ENCODE measurements at regions not wholly inside any gene's neighbourhood (a gene's known extent, or its start where the extent isn't known, plus 50 kb on each side); places are given as distances from the start of the nearest gene placed in this dataset.
A peak's percentile ranks its signal among the peaks of the same experiment; 100 is the strongest.

DNA sequence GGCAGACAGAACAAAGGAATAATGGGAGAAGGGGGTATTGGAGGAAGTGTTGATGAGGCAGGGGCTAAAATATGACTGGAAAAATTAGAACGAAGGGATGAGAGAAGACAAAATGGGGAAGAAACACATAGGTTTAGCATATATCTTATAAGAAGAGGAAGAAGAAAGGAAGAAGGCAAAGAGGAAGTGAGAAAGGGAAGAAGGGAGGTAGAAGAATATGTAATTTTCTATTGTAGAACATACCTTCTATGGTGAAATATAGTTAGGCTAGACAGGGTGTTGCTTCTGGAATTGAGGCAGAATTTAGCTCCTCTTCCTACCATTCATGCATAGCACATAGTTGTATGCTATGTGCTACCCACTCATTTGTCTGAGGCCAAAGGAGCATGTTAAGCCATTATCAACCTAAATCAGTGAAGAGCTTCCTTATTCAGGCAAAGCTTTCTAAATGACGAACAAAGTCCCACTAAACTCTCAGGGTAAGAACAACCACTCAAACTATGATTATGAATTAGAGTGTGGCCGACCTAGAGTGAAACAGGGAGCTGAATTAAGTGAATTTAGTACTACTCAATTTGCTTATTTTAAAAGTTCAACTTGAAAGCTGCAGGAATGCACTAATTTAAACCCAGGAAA, 180.9 kb upstream of the GALNT5 start:
- no peak for DNase-seq

DNA sequence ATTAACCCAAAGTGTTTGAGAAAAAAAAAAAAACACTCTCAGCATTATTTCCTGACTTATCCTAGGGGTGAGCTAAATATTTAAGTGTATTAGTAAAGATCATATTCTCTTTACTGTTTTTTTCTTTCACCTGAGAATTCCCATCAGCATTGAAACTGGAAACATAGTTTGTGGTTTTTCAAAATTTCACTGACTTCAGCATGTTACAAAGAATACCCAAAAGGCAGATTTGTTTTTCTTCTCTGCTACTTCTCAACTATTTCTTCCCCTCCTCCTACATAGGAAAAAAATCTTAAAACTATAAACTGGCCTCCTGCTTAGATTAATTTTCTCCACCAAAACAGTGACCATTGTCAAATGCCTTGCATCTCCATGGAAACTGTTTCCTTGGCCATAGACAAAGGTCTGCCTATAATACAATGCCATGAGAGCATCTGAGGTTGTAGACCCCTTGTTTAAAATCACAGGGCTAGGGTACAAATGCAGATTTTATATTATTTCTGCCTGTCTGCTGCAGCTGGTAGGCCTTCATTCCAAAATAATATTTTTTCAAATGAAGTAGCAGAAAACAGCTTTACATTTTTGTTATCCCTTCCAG, 179.7 kb upstream of the GALNT5 start:
- DNase-seq = no peak

DNA sequence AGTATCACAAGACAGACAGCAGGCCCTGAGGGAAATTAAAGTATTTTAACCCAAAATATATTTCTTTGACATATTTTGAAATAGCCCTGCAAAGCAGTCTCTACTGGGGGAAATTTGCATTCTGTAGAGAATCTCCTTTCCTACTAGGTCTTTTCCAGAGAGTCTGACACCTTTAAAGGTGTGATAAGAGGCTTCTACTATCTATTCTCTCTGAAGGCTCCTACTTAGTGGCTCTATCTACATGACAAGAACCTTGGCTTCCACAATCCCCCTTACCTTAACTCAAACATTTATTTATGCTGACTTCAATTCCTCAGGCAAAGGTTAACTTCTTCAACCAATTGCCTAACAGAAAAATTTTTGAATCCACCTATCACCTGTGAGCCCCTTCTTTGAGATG, 174.6 kb upstream of the GALNT5 start:
- no peak for DNase-seq

DNA sequence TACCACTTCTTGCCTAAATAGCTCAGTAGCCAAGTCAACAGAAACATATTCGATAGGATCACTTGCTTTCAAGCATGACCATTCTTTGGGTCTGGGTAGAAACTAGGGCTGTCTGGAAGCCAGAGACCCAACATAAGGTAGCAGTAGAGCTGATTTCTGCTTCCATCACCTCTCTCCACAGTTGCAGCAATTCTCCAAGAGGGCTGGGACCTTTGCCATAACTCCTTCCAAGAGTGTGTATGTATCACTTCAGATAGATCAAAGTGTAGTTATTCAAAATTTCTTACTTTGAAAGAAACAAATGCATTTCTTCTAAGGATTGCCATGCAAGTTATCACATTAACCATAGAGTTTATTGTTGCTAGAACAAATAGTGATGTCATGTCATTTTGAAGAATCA, 172.0 kb upstream of the GALNT5 start:
- no peak for DNase-seq

DNA sequence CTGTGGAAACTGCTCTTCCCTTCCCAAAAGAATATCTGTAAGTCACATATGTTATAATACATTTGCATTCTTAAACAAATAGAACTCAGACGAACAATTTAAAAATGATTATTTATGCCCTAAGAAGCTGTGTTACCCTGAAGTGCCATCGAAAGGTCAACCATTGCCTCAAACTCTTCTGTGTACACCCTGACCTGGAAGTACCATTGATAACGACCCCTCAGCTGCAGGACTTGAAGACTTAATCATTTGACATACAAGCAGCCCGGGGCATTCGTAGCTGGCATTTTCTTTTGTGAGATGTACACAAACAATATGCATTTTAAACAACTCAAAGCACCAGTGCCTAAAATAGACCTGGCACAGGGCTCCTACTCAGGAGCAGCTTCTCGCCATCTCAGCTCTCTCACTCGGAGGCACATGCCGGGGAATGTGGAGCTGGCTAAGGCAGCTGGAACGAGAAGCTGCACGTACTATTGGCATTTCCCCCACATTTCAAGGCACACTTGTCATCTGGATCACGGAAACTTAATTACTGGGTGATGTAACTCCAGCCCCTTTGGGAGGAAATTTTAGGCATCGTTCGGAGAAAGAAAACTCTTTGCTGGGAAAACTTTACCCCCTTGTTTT, 170.0 kb upstream of the GALNT5 start:
- DNase-seq = no peak

DNA sequence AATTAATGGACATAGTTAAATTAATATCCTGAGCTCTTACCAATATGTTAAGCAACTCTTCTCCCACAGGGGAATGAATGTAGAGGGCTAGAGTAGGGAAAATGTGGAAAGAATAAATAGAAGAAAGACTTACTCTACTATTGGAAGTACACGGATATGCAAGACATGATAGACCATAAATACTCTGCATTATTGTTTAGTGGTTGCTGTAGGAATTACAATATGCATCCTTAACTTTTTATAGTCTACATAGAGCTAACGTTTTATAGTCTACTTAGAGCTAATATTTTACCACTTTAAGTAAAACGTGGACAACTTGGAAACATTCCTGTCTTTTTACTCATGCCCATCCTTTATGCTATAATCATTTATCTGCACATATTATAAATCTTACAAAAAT, 163.8 kb upstream of the GALNT5 start:
- no peak for DNase-seq

DNA sequence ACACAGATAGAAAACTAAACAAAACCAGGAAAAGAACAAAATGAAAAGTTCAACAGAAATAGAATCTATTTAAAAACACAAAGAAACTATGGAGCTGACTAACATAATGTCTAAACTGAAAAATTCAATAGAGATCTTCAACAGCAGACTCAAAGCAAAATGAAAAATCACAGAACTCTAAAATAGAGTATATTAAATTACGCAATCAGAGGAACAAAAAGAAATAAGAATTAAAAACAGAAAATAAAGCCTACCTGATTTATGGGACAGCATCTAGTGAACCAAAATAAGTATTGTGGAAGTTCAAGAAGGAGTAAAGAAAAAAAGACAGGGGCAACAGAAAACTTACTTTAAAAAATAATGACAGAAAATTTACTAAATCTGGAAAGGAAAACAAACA, 152.1 kb upstream of the GALNT5 start:
- DNase-seq = no peak

DNA sequence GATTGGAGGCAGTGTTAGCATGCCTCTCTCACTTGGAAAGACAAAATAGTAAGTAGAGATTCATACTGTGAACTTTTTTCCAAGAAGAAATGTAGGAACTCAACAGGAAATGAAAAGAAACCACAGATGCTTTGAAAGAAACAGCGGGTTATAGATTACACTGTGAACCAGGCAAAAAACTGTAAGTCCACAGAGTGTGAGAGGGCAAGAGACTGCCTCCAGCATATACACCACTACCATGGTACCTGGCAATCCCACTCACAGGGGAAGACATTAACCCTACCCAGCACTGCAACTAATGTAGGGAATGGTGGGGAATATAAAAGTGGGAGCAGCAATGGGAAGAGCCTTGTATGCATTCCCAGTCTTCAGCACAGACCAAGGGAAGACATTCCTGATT, 150.6 kb upstream of the GALNT5 start:
- DNase-seq = no peak

DNA sequence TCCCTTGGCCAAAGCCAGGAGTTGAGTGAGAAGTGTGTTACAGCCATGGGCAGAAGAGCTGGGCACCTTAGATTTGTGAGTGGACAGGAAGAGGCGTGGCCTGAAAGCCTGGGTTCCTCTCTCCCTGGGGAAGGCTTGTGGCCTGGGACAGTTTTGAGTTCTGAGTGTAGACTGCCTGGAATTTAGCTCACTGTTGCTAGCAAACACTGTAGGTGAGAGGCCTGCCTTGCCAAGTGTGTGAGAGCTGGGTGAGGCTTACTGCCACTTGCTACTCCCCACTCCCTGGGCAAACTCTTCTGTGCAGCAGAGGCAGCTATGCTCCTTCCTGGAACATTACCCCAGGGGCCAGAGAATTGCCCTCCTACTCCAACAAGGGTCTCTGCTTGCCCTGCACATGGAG, 150.0 kb upstream of the GALNT5 start:
- DNase-seq = no peak

DNA sequence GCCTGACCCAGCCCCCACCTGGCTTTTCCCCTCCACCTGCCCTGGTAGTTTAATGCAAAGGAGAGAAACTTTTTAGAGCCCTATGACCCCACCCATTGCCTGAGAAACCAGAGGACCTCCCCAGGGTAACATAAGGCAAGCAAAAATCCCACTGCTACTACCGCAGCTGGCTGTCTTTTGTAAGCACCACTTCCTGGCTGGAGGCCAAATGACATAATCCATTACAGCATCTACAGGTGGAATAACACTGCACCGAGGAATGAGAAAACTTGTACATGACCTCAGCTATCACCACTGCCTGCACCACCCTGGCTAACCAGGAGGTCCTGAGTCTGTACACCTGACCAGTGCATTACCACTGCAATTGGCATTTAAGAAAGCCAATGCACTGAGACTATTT, 149.6 kb upstream of the GALNT5 start:
- peak; percentile 0 for DNase-seq

DNA sequence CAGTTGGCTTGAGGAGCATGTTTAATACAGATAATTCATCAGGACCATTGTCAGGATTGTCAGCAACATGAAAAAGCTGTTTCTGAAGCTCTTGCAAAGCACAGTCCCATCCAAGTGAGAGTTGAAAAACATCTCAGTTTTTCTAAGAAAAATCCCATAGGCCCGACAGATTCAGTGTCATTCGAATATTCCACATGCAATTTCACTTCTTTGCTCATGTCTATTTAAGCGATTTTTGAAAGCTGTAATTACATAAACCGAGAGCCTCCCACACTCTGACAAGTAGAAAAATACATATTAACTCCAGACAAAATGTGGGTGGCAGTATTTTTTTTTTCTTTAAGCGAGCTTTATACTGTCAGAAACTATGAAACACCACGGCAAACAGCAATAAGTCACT, 134.7 kb upstream of the GALNT5 start:
- no peak for DNase-seq

DNA sequence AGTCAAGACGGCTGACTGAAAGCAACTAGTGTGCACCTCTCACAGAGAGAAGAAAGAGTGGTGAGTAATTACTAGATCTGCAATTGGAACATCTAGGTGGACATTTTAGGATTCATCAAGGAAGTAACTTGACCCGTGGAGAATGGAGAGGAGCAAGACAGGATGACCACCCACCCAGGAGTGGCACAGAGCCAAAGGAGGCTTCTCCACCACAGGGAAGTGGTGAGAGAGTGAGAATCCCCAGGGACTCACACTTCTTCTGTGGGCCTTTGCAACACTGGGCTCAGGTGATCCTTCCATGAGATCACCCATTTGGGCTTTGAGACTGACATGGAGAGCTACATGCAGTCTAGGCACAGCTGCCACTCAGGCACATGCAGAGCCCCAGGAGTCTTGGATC, 132.8 kb upstream of the GALNT5 start:
- no peak for DNase-seq

DNA sequence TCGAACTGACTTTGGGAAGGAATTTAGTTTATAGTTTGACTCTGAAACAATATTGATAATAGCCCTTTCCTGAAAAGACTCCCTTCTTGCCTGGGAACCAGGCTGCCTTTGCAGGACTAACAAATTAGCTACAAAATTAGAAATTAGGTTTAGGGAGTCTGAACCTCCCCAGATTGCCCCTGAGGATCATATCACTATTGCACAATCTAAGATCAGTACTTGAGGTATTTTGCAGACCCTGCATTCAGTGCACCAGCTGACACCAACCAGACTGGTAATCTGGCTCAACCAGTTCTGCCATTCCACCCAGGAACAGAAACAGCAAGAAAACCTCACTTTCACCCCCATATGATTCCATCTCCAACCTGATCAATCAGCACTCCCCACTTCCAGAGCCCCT, 131.8 kb upstream of the GALNT5 start:
- DNase-seq = no peak

DNA sequence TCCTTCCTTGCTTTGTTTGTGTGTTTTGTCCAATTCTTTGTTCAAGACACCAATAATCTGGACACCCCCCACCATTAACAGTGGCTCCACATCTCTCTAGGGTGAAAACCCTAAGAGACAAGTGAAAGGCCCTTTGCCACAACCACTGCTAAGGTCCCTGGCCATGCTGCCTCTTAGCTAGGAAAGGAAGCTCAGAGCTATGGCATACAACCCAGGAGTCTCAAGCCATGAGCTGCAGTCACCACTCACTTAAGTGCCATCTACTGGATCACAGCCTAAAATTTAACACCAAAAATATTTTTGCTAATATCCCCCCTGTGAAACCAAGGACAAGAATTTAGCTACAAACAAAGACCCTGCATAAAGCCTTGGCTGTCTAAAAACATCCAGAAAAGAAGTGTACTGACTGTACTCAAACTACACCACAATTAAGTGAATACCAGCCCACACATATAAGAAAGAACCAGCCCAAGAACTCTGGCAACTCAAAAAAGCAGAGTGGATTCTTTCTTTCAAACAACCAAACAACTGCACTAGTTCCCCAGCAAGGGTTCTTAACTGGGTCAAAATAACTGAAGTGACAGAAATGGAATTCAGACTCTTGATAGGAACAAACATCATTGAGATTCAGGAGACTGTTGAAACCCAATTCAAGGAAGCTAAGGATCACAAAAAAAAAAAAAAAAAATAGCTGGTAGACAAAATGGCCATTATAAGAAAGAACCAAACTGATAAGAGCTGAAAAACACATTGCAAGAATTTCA, 130.1 kb upstream of the GALNT5 start:
- DNase-seq = no peak

DNA sequence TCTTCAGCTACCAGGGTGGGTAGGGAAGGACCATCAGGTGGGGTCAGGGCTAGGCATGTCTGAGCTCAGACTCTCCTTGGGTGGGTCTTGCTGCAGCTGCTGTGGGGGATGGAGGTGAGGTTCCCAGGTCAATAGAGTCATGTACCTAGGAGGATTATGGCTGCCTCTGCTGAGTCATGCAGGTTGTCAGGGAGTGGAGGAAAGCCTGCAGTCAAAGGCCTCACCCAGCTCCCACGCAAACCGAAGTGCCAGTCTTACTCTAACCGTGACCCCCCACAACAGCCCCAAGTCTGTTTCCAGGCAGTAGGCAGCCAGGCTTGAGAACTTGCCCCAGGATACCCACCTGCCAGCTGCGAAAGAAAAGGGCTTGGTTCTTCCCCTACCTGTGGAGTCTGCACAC, 113.6 kb upstream of the GALNT5 start:
- no peak for DNase-seq

DNA sequence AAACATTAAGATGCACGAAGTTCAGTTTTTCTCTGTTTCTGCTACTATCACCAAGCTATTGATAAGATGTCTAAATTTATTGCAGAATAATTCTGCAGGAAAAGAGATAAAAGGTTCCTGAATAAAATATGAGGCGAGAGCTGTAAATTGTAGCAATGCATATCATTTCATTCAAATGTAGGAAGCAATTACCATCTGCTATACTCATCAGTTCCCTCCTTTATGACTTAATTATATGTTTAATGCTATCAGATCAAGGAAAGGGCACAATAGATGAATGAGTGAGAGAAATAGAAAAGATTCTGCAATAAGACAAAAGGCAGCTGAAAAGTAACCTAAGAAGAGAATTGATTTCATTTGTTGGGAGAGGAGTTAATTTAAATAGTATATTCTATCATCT, 108.2 kb upstream of the GALNT5 start:
- no peak for DNase-seq

DNA sequence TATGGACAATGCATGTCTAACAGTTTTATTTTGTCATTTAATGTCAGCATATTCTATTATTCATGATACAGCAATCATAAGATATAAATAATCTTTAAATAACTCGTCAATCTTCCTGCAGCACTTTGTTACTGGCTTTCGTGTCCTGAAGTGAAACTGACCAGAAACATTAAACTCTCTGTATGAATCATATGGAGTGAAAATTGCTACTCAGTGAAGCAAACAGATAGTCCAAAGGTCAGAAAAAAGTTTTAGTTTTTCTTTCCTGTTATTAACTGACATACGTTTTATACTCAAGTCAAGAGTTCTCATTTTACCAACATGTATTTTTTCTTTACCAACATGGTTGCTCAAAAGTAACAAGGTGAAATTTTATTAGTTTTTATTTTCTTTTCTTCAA, 106.8 kb upstream of the GALNT5 start:
- DNase-seq = no peak

DNA sequence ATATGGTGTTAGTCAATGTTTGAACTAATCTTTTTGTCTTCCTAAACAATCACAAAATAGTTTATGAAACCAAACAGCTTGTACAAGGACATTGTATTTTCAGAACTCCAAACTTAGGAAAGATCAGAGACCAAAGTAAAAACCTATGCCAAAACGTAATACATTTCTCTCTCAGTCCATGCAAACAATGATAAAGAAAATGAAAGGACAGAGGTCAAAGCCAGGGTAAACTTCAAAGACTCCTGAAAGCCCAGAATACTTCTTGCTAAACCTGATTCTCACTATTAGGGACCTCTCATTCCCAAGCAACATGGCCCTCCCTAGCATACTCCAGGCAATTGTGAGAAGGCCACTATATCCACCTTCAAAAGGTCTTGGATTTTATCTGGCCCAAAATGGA, 105.1 kb upstream of the GALNT5 start:
- no peak for DNase-seq

DNA sequence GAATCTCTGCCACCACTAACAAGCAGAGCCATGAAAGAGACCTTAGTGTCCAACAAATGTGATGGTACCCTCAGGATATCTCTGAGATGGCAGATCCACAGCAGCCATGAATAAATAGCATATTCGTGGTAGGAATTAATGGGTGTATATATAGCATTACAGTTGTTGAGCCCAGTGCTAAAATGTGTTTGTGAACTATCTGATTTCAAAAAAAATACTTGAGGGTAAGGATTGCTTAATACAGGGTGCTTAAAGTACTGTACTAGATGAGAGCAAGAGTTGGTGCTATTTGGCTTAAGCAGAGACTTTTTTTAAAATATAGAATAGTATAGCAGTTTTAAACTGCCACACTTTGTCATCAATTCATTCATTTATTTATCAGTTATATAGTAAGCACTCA, 101.5 kb upstream of the GALNT5 start:
- DNase-seq = no peak

DNA sequence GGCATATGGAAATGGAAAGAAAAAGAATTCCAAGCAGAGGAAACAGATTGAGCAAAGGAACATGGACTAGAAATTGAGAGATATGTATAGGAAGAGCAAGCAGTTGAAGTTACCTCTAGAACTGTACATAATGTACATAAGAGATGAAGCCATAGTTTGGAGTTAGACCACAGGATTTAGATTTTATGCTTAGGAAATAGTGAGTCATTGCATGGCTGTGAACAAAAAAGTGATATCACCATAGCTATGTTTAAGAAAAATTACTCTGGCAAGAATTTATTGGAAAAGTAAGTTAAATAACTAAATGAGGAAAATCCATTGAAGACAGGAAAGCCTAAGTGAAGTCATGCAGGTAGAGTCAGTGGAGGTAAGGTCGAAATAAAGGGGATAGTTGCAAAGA, 99.4 kb upstream of the GALNT5 start:
- DNase-seq = no peak

DNA sequence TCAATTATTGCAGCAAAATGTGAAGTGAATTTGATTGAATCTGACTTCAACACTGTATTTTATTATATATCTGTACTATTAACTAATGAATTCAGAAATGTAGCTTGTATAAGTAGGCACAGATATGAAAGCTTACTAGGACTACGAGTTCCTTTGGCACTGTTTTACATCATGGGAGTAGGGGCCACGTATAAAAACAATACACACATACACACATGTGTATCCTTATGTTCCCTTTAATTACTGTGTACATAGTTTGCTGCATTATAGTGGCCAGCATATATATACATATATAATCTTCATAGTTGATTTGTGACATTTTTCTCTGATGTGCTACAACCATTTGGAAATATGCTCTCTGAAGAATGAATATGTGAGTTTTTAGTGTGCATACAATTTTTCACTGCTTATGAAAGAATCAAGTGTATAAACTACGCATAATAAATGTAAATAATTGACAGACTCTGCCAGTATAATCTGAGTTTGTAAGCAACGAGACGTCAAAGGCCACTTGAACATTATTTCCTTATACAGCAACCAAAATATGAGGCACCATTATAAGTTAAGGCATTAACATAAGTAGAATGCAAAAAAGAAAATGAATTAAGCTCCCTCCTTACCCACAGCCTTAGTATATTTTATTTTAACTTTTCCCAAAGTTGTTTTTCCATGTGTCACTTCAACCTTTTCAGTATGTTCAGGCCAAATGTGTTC, 98.1 kb upstream of the GALNT5 start:
- DNase-seq = no peak

DNA sequence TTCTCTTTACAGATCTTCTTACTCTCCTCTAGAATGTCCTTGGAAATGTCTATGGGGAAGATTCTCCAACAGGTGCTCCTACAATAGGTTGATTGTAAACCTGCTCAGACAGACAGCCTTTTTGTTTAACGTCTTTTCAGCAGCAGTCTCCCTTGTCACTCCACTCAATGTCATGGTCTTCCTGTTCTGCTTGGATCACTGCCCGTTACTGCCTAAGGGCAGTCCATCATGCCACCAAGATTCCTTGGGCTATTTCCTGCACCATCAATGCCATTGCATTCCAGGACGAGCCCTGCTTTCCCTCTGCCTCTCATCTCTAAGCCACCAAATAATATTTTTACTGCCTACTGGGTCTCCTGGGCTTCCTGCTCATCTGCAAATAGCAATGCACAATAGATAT, 97.4 kb upstream of the GALNT5 start:
- no peak for DNase-seq

DNA sequence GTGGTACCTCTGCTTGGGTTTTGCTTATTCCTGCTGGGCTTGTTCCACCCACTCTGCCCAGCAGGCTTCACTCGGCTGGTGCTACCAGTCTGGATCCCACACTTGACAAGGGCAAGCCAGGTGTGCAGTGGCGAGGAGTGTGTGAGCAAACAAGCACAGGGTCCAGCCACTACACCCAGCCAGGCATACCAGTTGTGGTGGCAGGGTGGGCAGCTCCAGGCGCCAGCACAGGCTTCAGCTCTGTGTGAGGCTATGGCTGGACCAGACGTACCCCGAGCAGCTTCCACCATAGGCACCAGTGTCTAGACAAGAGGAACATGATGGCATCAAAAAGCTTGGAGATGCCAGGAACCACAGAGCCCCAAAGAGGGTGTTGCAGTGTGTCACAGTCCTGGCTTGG, 93.1 kb upstream of the GALNT5 start:
- DNase-seq = no peak

DNA sequence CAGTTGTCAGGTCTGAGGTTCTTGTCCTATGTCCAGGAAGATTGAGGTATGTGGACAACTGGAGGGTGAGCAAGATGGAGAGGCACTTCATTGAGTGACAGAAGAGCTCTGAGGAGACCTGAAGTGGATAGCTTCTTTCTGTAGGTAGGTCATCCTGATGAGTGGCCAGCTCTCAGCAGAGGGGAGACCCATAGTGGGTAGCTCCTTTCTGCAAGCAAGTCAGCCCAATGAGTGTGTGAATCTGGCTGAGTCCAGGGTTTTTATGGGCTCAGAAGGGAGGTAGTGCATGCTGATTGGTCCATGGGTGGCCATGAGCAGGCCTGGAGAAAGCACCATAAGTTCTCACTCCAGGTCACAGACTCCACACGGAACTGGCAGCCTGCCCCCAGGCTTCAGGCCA, 92.6 kb upstream of the GALNT5 start:
- DNase-seq = no peak
